Right lobe of liver (tissue), 4 donors: ENCODE measurements at regions not wholly inside any gene's neighbourhood (a gene's known extent, or its start where the extent isn't known, plus 50 kb on each side); places are given as distances from the start of the nearest gene placed in this dataset.

Source experiments
- CTCF ChIP-seq, 4 donors: fragments of 200-600 bp in 3 of 4; fragments of 450-650 bp in 1 of 4; IDR thresholded peaks; one replicate each; pipeline versions ENCODE4 v1.5.1 to v1.8.0; 2016 to 2022; ENCODE audit warnings: antibody characterized with exemption in 4 of 4, mild to moderate bottlenecking in 2 of 4
- POLR2A ChIP-seq: fragments of 450-650 bp; IDR thresholded peaks from one replicate; pipeline ENCODE4 v1.6.1; 2017; ENCODE audit warnings: antibody characterized with exemption, mild to moderate bottlenecking
- donor health status: DM: no; HTN: no; CAD: no.
- donor health status: DM: no; HTN: no; CAD: no.
- donor health status: DM: no; HTN: yes; CAD: no.

GRCh38 chr6:157767775-157768156, 55.3 kb upstream of the SNX9 start:
- TF ChIP-seq CTCF (IDR thresholded peaks at IDR 0.05) (no peak), POLR2A (no peak)
